ENCODE measurements at regions not wholly inside any gene's neighbourhood (a gene's known extent, or its start where the extent isn't known, plus 50 kb on each side); places are given as distances from the start of the nearest gene placed in this dataset.

GRCh38 chr2:138155304-138155703 lies 191.0 kb downstream of the HNMT start:
- TF ChIP-seq CTCF (conservative IDR thresholded peaks at IDR 0.05): no peak
- TF ChIP-seq EZH2 (IDR thresholded peaks at IDR 0.05; ENCODE audit: low read depth): no peak
